ENCODE measurements at regions not wholly inside any gene's neighbourhood (a gene's known extent, or its start where the extent isn't known, plus 50 kb on each side); places are given as distances from the start of the nearest gene placed in this dataset.

DNA sequence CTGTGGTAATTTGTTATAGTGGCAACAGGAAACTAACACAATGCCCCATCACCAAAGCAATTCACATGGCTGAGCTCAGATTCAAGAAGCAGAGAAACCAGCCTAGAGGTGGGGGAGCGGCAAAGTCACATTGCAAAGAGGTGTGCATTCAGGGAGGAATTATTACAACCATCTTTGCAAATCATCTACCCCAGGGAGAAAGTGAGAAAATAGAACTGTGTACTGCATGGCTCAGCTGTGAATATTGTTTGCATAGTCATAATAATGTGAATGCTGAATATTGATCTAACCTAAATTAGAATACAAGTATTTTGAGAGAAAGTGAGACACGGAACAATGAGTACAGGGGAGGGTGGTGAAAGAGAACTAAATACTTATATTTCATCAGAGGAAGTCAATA lies 387.9 kb downstream of the BCOR start:
- TF ChIP-seq ZNF274 (IDR thresholded peaks at IDR 0.05; ENCODE audit: low read depth, low read length) (no peak), YY1 (IDR thresholded peaks at IDR 0.05; ENCODE audit: insufficient read depth, insufficient read length) (no peak), SUZ12 (IDR thresholded peaks at IDR 0.05; ENCODE audit: extremely low read depth, insufficient read depth, insufficient read length) (no peak)

All from NT2/D1 (cell line).